SKM-1 (cell line): ENCODE measurements at regions not wholly inside any gene's neighbourhood (a gene's known extent, or its start where the extent isn't known, plus 50 kb on each side); places are given as distances from the start of the nearest gene placed in this dataset.

Experiments
- DNase-seq: peaks from one replicate; lab custom pipeline; 2025; ENCODE audit not compliant: unreplicated experiment; lab: John Stamatoyannopoulos, UW

DNA sequence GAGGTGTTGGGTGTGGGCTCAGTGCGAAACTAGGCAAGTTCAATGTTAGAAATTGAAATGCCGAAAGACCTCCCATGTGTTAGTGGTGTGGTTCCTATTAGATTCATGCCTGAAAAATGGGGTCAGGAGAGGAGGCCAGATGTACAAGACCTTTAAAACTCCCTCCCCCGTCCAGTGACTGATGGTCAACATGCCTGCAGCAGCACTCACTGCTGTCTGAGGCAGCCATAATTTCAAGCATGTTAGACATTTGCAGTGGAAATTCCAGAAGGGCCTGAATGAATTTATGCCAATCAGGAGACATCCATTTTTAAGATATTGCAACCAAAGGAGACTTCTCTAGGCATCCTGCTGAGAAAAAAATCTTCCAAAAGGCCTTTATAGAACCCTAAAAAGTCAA is 426.9 kb upstream of the NBEA start:
- no peak for DNase-seq

DNA sequence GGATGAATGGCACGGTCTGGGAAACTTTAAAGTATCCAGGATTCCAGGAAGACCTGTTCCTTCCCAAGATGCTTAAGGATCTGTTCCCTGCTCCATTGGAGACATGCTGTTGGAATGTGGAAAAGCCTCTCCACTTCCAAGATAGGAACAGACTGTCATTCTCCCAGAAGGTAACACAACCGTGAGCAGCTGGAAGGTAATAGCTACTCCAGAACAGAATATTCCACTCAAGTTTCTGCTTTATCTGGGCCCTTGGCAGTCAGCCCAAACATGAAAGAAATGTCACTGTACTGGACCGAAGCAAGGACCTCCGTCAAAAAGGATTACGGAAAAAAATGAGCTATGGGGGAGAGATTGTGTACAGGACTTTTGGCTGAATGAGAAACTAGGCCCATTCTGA is 420.9 kb upstream of the NBEA start:
- DNase-seq: no peak

DNA sequence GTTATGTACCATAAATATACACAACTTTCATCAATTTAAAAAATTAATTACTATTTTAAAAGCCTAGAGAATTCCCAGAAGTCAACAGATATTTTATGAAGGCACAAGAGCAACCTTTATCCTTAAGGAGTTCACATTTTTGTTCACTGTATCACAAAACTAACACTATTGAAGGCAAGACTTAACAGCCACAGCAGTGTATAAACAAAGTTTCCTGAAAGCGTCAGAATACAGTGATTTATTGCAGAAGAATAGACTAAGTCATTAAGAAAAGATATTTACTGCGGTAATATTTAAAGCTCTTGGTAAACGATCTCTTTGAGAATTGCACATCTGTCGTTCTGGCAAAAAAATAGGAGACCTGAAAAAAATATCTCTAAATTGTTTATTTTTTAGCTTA is 419.3 kb upstream of the NBEA start:
- DNase-seq: no peak

DNA sequence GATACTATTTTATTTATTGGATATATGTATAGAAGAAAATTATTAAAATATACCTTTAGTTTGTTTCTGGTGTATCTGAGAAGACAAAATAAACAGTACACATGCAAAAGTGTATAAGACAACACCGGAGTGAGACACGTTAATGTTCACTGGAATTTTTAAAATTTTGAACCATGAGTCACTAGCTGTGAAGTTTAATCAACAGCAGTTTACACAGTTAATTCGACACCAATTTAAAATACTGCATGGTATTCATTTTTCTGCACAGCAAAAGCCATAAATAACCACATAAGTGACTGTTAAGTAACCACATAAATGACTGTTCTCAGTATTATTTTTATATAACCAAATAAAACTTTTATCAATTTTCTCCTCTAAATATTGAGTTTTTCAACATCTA is 418.7 kb upstream of the NBEA start:
- DNase-seq: no peak

DNA sequence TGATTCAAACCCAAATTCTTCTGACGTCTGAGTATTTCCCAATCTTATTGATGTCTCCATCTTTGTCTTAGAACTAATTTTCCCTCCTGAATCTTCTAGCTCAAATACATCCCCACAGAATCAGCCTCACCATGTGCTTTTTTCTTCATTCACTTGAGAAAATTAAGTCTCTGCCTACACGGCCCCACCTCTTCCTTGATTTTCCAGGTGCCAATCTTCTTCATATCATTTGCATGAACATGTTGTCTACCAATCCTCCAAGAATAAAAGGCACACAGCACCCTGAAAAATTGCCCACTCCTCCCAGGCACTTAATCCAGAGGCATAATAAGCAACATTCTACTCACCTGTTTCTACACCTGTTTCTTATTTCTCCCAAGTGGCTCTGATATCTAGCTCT is 408.1 kb upstream of the NBEA start:
- no peak for DNase-seq

DNA sequence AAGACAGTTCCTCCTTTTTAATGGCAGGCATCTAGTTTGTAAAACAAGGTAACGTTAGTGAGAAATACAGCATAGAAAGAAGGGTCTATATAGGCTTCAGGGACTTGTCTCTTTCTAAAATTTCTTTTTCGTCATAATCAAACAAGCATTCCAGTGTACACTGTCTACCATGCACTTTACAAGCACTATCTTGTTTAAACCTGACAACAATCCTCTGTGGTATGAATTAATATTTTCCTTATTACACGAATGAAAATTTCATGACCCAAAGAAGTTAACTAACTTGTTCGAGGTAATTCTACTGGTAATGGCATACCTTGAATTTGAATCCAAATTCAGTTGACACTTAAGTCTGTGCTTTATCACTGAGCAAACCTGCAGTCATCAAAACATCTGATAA is 399.7 kb upstream of the NBEA start:
- no peak for DNase-seq

DNA sequence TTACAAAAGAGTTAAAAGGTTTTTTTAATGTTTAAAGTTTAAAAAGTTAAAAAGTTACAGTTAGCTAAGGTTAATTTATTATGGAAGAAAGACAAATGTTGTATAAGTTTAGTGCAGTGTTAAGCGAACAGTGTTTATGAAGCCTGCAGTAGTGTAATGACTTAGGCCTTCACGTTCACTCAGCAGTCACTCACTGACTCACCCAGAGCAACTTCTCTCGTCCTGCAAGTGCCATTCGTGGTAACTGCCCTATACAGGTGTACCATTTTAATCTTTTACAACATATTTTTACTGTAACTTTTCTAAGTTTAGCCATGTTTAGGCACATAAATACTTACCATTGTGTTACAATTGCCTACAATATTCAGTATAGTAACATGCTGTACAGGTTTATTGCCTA is 398.2 kb upstream of the NBEA start:
- DNase-seq: no peak

DNA sequence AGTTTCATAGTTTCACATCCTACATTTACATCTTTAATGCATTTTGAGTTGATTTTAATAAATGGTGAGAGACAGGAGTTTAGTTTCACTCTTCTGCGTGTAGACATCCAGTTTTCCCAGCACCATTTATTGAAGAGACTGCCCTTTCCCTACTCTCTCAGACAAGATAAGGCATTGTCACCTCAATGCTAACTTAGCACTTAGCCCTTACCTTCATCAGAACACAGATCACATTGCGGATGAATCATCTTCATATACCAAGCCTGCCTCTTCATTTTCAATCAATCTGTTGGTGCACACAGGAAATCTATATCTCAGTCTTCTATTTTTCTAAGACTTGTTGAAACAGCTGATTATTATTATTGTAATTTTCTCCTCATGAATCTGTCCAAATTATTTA is 396.6 kb upstream of the NBEA start:
- DNase-seq: no peak

DNA sequence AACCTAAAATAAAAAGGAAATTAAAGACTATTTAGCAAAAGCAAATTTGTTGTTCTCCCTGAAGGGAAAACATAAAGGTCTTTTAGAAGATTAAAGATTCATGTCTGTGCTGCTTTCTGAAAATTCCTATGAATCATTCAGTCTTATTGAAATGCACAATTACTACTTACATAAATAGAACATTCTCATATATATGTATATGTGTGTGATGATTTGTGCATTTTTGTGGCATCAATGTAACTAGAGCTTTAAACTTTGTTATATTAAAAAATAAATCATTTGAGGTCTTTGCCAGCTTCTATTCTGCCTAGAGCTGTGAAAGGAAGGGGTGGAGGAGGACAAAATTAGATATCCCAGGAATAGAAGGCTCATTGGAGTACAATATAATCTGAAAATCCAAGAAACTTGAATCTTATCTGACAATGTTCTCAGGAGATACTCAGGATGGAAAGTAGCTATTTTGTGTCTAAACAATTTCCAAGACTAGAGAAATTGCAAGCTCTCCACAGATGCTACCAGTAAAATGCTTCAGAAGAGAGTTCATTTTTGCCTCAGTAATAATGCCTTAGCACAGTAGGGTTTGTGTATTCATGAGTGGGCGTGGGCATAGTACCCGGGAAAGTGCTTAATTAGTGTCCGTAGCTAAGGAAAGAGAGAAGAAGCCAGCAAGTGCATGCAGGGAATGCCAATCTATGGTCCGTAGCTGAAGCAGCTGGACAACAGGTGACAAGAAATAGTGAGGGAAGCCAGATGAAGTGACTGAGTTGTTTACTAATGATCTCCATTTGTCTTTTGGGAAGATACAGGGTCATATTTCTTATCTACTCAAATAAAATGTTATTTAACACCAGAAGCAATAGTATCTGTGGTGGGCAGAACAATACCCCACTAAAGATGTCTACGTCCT is 395.5 kb upstream of the NBEA start:
- no peak for DNase-seq

DNA sequence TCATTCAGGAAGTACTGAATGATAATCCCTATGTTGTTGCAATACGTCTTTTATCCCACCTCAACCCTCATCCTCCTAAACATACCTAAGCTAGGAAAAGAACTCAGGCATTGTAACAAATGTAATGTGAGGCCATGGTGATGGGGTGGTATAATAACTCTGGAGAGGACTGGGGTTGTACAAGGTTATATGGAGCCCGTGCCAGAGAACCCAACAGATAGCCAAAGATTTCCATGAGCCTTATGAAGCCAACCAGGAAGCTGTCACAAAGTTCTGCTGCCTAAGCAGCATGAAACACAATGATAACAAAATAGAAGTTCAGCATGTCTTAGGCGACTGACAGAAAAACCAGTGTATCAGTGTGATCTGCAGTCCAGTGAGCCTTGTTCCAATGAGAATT is 394.1 kb upstream of the NBEA start:
- no peak for DNase-seq

DNA sequence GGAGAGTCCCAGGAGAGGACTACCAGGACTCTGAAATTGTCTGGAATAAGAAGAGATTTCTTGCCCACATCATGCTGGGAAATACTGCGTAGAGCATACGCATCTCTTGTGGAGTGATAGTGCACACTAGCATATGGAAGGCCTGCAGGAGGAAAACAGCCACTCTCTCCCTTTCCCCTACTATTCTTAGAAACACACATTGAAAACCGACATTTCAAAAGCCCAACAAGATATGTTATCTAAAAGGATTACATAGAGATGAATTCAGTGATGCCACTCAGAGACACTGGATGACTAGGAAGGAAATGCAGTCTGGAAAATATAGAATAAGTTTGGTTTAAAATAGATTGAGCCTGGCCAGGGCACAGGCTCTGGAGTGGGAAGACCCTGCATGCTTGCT is 388.7 kb upstream of the NBEA start:
- DNase-seq: no peak

DNA sequence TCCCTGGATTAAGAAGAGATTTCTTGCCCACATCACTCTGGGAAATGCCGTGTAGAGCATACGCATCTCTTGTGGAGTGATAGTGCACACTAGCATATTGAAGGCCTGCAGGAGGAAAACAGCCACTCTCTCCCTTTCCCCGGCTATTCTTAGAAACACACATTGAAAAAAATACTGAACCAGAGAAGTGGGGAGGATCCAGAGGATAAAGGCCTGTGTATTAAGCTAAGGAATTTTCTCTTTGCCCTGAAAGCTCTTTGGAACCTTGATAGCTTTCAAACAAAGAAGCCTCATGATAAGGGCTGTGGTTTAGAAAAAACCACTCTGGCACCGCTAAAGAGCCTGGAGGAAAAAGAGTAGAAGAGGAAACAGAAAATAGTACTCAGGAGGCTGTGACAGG is 386.1 kb upstream of the NBEA start:
- no peak for DNase-seq

DNA sequence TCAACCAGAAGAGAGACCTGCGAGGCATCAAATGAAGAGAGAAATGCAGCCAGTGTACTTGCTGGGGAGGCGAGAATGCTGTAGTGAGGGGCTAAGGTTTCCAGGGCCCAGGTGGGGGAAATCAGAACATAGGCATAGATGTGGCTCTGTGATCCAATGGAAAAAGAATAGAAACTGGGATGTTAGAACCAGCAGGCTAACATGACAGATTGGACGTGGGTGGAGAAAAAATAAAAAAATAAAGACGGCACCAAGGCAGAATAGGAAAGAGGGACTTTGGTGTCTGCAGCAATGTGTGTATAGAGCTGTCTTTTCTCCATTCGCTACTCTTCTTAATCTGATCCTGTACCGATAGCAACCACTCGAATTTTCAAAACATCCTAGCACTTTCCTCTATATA is 381.0 kb upstream of the NBEA start:
- DNase-seq: no peak

DNA sequence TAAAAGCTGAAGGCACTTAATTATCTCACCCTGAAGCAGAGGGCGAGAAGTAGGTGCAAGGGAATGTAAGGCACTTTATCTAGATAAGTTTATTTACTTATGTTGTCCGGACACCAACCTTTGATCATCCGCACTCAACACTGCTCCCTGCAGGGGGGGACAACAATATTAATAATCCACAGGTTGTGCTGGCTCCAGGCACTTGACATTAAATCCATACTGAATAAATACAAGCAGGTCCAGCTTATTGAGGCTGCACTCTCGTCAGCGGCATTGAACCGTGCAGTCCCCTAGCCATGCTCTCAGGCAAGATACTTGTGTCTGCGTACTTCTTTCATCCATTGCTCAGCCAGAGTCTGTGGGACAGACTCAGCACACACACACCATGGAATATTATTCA is 374.5 kb upstream of the NBEA start:
- no peak for DNase-seq

DNA sequence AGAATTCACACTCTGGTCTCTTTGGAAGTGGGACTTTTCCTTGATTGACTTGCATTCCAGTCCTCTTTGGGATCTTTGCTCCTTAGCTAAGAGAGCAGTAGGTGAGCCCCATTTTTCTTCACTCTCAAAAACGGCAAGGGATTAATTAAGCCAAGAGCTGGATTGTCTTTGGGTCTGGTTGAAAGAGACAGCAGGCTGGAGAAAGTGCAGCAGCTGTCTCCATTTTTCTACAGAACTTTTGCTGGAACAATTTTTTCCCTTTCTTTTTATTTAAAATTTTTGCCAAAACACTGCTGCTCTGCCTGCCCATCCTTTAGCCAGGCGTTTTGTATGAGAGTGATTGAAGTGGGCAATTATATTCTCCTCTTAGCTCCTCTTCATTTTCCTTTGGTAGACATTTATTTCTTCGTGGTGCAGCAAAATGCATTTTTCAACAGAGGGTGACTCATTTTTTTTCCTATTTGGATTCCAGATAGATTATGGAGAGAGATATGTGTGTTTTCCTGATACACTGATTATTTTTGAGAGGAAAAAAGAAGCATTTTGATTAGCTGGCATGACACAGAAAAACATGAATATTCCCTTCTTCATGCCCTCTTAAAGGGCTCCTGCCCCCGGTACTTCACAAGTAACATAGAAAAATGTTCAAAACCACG is 371.2 kb upstream of the NBEA start:
- no peak for DNase-seq

DNA sequence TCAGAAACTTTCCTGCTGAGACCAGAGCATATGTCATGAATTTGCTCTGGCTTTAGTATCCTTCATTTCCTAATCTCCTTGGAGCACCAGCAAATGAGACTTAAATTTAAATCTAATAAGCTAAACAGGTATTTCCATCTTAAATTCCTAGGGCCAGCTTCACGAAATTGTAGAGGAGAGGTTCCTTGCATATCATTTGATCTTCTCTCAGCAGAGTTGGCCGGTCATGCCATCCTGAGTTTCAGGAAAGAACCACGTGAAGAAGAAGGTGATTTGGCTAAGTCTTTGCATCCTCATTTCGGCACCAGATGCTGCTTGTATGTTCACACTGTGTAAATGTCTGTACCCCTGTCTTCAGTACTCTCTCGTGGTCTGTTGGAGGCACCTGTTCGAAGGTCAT is 370.4 kb upstream of the NBEA start:
- no peak for DNase-seq

DNA sequence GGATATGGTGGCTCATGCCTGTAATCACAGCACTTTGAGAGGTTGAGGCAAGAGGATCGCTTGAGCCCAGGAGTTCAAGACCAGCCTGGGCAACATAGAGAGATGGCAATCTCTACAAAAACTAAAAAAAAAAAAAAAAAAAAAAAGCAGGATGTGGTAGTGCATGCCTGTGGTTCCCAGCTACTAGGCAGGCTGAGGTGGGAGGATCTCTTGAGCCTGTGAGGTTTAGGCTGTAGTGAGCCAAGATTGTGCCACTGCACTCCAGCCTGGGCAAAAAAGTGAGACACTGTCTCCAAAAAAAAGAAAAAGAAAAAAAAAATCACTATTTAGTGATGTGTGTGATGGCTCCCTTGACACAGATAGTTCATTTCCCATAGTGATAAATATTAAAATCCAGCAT is 365.0 kb upstream of the NBEA start:
- no peak for DNase-seq

DNA sequence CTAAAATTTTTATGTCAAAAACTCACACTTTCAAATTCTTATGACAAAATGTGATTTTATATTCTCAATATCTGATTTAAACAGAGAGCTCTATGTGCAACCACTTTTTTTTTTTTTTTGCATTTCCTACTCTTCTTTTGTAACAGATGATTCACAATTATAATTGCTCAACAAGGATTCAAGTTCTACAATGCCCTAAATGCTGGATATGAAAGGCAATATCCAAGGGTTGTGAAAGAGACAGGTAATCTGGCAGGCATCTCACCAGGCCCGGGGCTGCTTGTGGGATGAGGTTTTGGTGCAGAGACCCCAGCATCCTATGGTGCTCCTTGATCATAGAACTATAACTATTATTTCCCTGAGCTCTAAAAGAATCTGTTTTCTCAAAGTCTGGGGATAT is 363.6 kb upstream of the NBEA start:
- no peak for DNase-seq

DNA sequence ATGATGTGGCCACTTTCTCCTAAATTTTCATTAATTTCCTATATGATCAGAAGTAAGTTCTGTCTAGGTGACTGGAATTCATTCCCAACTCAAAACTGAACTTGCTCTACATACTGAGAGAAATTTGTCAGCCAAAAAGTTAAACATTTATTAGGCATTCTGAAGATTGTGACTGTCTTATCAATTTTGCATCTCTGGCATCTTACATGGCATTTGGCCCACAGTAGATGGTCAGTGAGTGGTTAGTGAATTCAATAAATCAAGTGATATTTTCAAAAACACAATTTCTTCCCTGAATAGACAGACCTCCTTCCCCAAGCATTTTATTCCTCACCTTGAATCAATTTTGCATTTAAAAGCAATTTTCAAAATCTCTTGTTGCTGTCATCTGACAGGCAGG is 363.2 kb upstream of the NBEA start:
- no peak for DNase-seq

DNA sequence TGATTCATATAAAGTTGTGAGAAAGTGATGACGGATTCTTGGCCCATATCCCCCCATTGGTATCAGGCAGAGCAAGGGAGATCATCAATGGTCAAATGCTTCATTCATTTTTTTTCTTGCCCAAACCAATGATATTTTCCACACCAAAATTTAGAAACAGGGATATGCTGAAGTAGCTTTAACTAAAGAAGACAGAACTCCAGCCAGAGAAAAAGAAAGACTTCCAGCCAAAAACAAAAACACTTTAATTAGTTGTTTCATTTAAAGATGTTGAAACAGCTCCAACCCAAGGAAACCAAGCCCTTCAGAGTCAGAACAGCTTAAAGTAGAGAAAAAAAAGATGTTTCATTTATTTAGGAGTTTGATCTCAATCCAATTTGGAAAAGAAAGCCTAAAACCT is 358.9 kb upstream of the NBEA start:
- DNase-seq: no peak

DNA sequence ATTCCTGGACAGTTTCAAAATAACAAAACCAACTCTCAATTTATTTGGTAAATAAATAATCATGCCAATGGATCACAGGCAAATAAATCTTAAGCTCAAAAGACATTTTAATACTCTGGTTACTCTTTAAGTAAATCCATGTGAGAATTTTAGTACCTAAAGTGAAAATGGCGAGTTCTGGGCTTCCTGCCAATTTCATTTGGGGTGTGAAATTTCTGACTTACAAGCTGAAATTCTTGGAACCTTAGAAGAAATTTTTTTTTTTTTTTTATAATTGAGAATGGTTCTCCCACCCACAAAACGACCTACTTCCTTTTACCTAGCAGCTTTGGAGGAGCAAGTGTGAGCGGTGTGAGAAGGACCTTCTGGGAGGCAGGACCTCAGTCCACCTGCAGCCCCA is 354.5 kb upstream of the NBEA start:
- DNase-seq: no peak

DNA sequence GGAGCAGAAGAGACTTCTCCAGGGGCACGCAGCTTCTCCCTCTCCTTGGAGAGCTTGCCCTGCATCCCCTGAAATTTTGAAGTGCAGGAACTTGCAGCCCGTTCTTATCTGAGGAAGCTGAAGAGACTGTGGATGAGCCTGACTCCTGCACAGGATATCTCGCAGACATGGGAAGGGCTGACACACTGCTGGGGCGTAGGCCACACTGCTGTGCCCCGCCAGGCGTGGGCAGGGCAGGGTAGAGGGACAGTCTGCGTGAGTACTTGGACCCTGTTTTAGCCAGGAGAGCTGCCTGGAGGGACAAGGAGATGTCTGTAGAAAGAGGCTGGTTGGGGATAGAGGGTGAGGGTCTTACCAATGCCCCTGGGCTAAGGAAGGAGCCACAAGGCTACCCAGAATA is 353.7 kb upstream of the NBEA start:
- no peak for DNase-seq

DNA sequence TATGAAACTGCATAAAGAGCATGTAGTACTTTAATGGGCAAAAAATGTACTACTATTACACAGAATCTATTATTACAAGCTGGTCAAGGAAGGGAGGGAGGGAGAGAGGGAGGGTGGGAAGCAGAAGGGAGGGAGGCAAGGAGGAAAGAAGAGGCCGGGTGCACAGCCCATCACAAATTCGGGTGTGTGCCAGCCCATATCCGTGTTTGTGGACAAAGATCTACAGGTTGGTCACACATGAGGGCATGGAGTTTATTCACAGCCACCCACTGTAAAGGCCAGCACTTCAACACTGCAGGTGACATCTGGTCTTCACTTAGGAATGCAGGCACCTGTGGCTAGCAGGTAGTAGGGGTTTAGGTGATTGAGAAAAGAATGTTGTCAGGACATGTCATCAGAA is 352.5 kb upstream of the NBEA start:
- DNase-seq: no peak
